H1 (cell line): ENCODE measurements at regions not wholly inside any gene's neighbourhood (a gene's known extent, or its start where the extent isn't known, plus 50 kb on each side); places are given as distances from the start of the nearest gene placed in this dataset.

Source experiments
- CHD1 ChIP-seq: IDR thresholded peaks from 2 replicates; pipeline ENCODE4 v1.6.1; 2012; ENCODE audit warnings: low read depth, low read length, improper control_type of control experiment
- RAD21 ChIP-seq, 2 experiments: IDR thresholded peaks in 1 of 2; conservative IDR thresholded peaks in 1 of 2; 2 replicates each; pipeline ENCODE4 v1.6.1; 2011; ENCODE audit warnings: low read depth in 2 of 2, low read length in 2 of 2, improper control_type of control experiment in 1 of 2, inconsistent platforms in 1 of 2, mild to moderate bottlenecking in 1 of 2, moderate library complexity in 1 of 2
- RFX5 ChIP-seq: IDR thresholded peaks from 2 replicates; pipeline ENCODE4 v1.6.1; 2011; ENCODE audit warnings: low read depth, low read length, improper control_type of control experiment, borderline replicate concordance
- SIN3A ChIP-seq, 2 experiments: IDR thresholded peaks in 1 of 2; conservative IDR thresholded peaks in 1 of 2; 2 replicates each; pipeline ENCODE4 v1.6.1; 2011 to 2012; ENCODE audit warnings: low read length in 2 of 2, improper control_type of control experiment in 1 of 2, low read depth in 1 of 2, mild to moderate bottlenecking in 1 of 2
- SP1 ChIP-seq: IDR thresholded peaks from 2 replicates; pipeline ENCODE4 v1.6.1; 2011; ENCODE audit warnings: low read depth, low read length
- TBP ChIP-seq: IDR thresholded peaks from 2 replicates; pipeline ENCODE4 v1.6.1; 2011; ENCODE audit warnings: low read depth, low read length, improper control_type of control experiment
- TF ChIP-seq, protein P1 (sequence below): fragments of 300-600 bp; sonication (generic); IDR thresholded peaks from 2 replicates; pipeline ENCODE4 v1.7.1; 2012; ENCODE audit warnings: low read length, moderate library complexity, mild to moderate bottlenecking, inconsistent platforms; ENCODE audit not compliant: insufficient replicate concordance

DNA sequence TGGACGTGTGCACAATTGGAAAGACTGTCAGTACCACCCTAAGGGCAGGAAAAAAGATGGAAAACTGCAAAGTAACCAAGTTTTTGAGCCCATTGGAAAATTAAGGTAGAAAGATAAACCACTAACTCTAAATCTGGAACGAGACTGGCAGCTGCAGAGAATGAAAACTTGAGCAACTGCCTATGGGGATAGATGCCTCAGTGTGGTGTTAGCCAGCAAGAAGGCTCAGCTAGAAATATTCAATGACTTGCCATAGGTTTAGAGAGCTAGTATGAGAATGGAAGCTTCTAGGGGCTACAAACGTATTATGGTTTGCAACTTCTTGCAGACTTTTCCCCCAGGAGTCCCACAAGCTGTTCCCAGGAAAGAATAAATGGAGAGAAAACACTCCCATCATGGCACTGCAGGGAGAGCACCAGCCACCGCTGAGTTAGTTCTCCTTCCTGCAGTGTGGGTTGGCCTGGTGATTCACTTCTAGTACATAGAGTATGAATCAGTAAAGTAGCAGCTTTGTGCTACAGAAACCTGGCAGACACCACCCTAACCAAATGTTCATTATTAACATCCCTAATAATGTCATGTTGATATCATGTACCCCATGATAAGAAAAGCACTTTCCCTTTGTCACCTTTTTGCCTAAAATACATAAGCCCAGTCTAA, 372.4 kb upstream of the VWC2 start (continued):
- TF ChIP-seq, protein P1, sequence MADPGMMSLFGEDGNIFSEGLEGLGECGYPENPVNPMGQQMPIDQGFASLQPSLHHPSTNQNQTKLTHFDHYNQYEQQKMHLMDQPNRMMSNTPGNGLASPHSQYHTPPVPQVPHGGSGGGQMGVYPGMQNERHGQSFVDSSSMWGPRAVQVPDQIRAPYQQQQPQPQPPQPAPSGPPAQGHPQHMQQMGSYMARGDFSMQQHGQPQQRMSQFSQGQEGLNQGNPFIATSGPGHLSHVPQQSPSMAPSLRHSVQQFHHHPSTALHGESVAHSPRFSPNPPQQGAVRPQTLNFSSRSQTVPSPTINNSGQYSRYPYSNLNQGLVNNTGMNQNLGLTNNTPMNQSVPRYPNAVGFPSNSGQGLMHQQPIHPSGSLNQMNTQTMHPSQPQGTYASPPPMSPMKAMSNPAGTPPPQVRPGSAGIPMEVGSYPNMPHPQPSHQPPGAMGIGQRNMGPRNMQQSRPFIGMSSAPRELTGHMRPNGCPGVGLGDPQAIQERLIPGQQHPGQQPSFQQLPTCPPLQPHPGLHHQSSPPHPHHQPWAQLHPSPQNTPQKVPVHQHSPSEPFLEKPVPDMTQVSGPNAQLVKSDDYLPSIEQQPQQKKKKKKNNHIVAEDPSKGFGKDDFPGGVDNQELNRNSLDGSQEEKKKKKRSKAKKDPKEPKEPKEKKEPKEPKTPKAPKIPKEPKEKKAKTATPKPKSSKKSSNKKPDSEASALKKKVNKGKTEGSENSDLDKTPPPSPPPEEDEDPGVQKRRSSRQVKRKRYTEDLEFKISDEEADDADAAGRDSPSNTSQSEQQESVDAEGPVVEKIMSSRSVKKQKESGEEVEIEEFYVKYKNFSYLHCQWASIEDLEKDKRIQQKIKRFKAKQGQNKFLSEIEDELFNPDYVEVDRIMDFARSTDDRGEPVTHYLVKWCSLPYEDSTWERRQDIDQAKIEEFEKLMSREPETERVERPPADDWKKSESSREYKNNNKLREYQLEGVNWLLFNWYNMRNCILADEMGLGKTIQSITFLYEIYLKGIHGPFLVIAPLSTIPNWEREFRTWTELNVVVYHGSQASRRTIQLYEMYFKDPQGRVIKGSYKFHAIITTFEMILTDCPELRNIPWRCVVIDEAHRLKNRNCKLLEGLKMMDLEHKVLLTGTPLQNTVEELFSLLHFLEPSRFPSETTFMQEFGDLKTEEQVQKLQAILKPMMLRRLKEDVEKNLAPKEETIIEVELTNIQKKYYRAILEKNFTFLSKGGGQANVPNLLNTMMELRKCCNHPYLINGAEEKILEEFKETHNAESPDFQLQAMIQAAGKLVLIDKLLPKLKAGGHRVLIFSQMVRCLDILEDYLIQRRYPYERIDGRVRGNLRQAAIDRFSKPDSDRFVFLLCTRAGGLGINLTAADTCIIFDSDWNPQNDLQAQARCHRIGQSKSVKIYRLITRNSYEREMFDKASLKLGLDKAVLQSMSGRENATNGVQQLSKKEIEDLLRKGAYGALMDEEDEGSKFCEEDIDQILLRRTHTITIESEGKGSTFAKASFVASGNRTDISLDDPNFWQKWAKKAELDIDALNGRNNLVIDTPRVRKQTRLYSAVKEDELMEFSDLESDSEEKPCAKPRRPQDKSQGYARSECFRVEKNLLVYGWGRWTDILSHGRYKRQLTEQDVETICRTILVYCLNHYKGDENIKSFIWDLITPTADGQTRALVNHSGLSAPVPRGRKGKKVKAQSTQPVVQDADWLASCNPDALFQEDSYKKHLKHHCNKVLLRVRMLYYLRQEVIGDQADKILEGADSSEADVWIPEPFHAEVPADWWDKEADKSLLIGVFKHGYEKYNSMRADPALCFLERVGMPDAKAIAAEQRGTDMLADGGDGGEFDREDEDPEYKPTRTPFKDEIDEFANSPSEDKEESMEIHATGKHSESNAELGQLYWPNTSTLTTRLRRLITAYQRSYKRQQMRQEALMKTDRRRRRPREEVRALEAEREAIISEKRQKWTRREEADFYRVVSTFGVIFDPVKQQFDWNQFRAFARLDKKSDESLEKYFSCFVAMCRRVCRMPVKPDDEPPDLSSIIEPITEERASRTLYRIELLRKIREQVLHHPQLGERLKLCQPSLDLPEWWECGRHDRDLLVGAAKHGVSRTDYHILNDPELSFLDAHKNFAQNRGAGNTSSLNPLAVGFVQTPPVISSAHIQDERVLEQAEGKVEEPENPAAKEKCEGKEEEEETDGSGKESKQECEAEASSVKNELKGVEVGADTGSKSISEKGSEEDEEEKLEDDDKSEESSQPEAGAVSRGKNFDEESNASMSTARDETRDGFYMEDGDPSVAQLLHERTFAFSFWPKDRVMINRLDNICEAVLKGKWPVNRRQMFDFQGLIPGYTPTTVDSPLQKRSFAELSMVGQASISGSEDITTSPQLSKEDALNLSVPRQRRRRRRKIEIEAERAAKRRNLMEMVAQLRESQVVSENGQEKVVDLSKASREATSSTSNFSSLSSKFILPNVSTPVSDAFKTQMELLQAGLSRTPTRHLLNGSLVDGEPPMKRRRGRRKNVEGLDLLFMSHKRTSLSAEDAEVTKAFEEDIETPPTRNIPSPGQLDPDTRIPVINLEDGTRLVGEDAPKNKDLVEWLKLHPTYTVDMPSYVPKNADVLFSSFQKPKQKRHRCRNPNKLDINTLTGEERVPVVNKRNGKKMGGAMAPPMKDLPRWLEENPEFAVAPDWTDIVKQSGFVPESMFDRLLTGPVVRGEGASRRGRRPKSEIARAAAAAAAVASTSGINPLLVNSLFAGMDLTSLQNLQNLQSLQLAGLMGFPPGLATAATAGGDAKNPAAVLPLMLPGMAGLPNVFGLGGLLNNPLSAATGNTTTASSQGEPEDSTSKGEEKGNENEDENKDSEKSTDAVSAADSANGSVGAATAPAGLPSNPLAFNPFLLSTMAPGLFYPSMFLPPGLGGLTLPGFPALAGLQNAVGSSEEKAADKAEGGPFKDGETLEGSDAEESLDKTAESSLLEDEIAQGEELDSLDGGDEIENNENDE = no peak
- TF ChIP-seq SP1 (no peak), RAD21 (IDR thresholded peaks at IDR 0.05 in 1 of 2, conservative IDR thresholded peaks at IDR 0.05 in 1 of 2; ENCODE audit: low read depth in 2 of 2, low read length in 2 of 2) (no peak), RFX5 (no peak), SIN3A (conservative IDR thresholded peaks at IDR 0.05 in 1 of 2, IDR thresholded peaks at IDR 0.05 in 1 of 2; ENCODE audit: low read depth in 1 of 2, low read length in 2 of 2) (no peak), TBP (no peak), CHD1 (no peak)
